OCI-LY1 (cell line): ENCODE measurements at regions not wholly inside any gene's neighbourhood (a gene's known extent, or its start where the extent isn't known, plus 50 kb on each side); places are given as distances from the start of the nearest gene placed in this dataset.
"Not testable (repeated sequence)": the region's sequence is repeated elsewhere in the genome, so short reads cannot be mapped to it uniquely, and the experiment has no call there.

Experiments
- H2AFZ ChIP-seq: fragments of 200-600 bp; sonication (generic), shearing (Covaris generic); 2 replicates; pipeline ENCODE4 v1.6.0; 2014; ENCODE audit warnings: antibody characterized with exemption, mild to moderate bottlenecking, low read length
- H3F3A ChIP-seq: fragments of 200-600 bp; sonication (generic), shearing (Covaris generic); 2 replicates; pipeline ENCODE4 v1.6.0; 2014; ENCODE audit warnings: mild to moderate bottlenecking, antibody characterized with exemption, low read length, moderate library complexity; ENCODE audit not compliant: insufficient read depth
- H3K27ac ChIP-seq: fragments of 200-600 bp; sonication (generic); 2 replicates; pipeline ENCODE4 v1.5.1; 2014; ENCODE audit warnings: low read length, mixed run types, mild to moderate bottlenecking, low read depth; ENCODE audit not compliant: poor library complexity, severe bottlenecking
- H3K27me3 ChIP-seq: fragments of 200-600 bp; sonication (generic); 2 replicates; pipeline ENCODE4 v1.6.0; 2014; ENCODE audit warnings: antibody characterized with exemption, mild to moderate bottlenecking, low read length, moderate library complexity; ENCODE audit not compliant: insufficient read depth
- H3K36me3 ChIP-seq: fragments of 200-600 bp; sonication (generic); 2 replicates; pipeline ENCODE4 v1.6.1; 2014; ENCODE audit warnings: mild to moderate bottlenecking, antibody characterized with exemption, low read length, moderate library complexity, mixed read lengths; ENCODE audit not compliant: insufficient read depth
- H3K4me1 ChIP-seq: fragments of 200-600 bp; sonication (generic); 2 replicates; pipeline ENCODE4 v1.5.1; 2014; ENCODE audit warnings: mild to moderate bottlenecking, low read length, moderate library complexity; ENCODE audit not compliant: insufficient read depth, severe bottlenecking
- H3K4me2 ChIP-seq: fragments of 200-600 bp; sonication (generic), shearing (Covaris generic); 2 replicates; pipeline ENCODE4 v1.6.1; 2014; ENCODE audit warnings: low read length
- H3K4me3 ChIP-seq: fragments of 200-600 bp; sonication (generic); 2 replicates; pipeline ENCODE4 v1.5.1; 2014; ENCODE audit warnings: low read length, low read depth, mild to moderate bottlenecking, mixed read lengths; ENCODE audit not compliant: poor library complexity, severe bottlenecking
- H3K79me2 ChIP-seq: fragments of 200-600 bp; shearing (Covaris generic); 2 replicates; pipeline ENCODE4 v1.6.1; 2016; ENCODE audit warnings: mixed run types, low read length, mixed read lengths; ENCODE audit not compliant: insufficient read depth
- H3K9ac ChIP-seq: fragments of 200-600 bp; sonication (generic), shearing (Covaris generic); 2 replicates; pipeline ENCODE4 v1.6.1; 2014; ENCODE audit warnings: mild to moderate bottlenecking, low read length, mixed read lengths
- H3K9me2 ChIP-seq: fragments of 200-600 bp; sonication (generic), shearing (Covaris generic); 2 replicates; pipeline ENCODE4 v1.6.1; 2014; ENCODE audit warnings: low read depth, mild to moderate bottlenecking, low read length, mixed read lengths
- H3K9me3 ChIP-seq: fragments of 200-600 bp; shearing (Covaris generic); 2 replicates; pipeline ENCODE4 v1.6.1; 2014; ENCODE audit warnings: low read length, mixed read lengths
- H4K20me1 ChIP-seq: fragments of 200-600 bp; sonication (generic), shearing (Covaris generic); 2 replicates; pipeline ENCODE4 v1.6.0; 2016; ENCODE audit warnings: mild to moderate bottlenecking, low read length; ENCODE audit not compliant: insufficient read depth
- CTCF ChIP-seq: fragments of 200-600 bp; sonication (generic), shearing (Covaris generic); IDR thresholded peaks from 2 replicates; pipeline ENCODE4 v1.5.1; 2017; ENCODE audit warnings: mild to moderate bottlenecking, antibody characterized with exemption, low read length, moderate library complexity, mixed read lengths
- EZH2 ChIP-seq: fragments of 200-600 bp; sonication (generic), shearing (Covaris generic); IDR thresholded peaks from 2 replicates; pipeline ENCODE4 v1.8.0; 2017; ENCODE audit warnings: borderline replicate concordance, mixed run types, mild to moderate bottlenecking, antibody characterized with exemption, low read length, moderate library complexity, mixed read lengths

- Histone ChIP-seq H3K4me2 (no peak overlapping the region), H3K9me3 (no peaks in the 10 kb centered on the region), H4K20me1 (no peaks in the 10 kb centered on the region), H3K4me1 (no peaks in the 10 kb centered on the region), H3K27ac (no peak overlapping the region), H3K9me2 (no peaks in the 10 kb centered on the region), H2AFZ (no peak overlapping the region), H3F3A (no peaks in the 10 kb centered on the region), H3K4me3 (no peak overlapping the region), H3K79me2 (no peaks in the 10 kb centered on the region), H3K9ac (no peak overlapping the region), H3K27me3 (no peaks in the 10 kb centered on the region), H3K36me3 (no peaks in the 10 kb centered on the region)
- TF ChIP-seq CTCF = no peak
Measured at GRCh38 chr5:4023753-4024335, 428.2 kb downstream of the IRX1 start.

- Histone ChIP-seq H3K4me2 (no peak overlapping the region), H3K9me3 (no peaks in the 10 kb centered on the region), H3K79me2 (no peaks in the 10 kb centered on the region), H3K9ac (no peak overlapping the region), H3K4me3 (no peak overlapping the region), H3F3A (no peaks in the 10 kb centered on the region), H3K36me3 (no peaks in the 10 kb centered on the region), H2AFZ (no peak overlapping the region), H3K27ac (no peak overlapping the region), H4K20me1 (no peaks in the 10 kb centered on the region), H3K27me3 (no peaks in the 10 kb centered on the region), H3K9me2 (no peaks in the 10 kb centered on the region), H3K4me1 (no peaks in the 10 kb centered on the region)
- no peak for TF ChIP-seq EZH2
- no peak for TF ChIP-seq CTCF
Measured at GRCh38 chr5:4027088-4027734, 431.6 kb downstream of the IRX1 start.

GRCh38 chr5:4028384-4028783 lies 432.8 kb downstream of the IRX1 start:
- Histone ChIP-seq H3K27me3 (no peaks in the 10 kb centered on the region), H3K4me3 (no peak overlapping the region), H3K4me2 (no peak overlapping the region), H4K20me1 (no peaks in the 10 kb centered on the region), H3K4me1 (no peaks in the 10 kb centered on the region), H3K9me3 (no peaks in the 10 kb centered on the region), H3K79me2 (no peaks in the 10 kb centered on the region), H3K36me3 (no peaks in the 10 kb centered on the region), H2AFZ (no peak overlapping the region), H3K9me2 (no peaks in the 10 kb centered on the region), H3K9ac (no peak overlapping the region), H3F3A (no peaks in the 10 kb centered on the region), H3K27ac (no peak overlapping the region)
- TF ChIP-seq CTCF = no peak
- TF ChIP-seq EZH2 = no peak

- not testable (repeated sequence) for H3K27ac ChIP-seq, H4K20me1 ChIP-seq, H2AFZ ChIP-seq, H3K36me3 ChIP-seq, H3K27me3 ChIP-seq, H3K4me1 ChIP-seq, H3K9me3 ChIP-seq, H3K9ac ChIP-seq, H3K4me2 ChIP-seq, H3F3A ChIP-seq, H3K4me3 ChIP-seq, H3K9me2 ChIP-seq, H3K79me2 ChIP-seq
Measured at GRCh38 chr5:4033546-4033945, 437.9 kb downstream of the IRX1 start.
